HepG2 (cell line): ENCODE measurements at regions not wholly inside any gene's neighbourhood (a gene's known extent, or its start where the extent isn't known, plus 50 kb on each side); places are given as distances from the start of the nearest gene placed in this dataset.

Experiments
- CREM ChIP-seq, 2 experiments: sonication (generic) in 1 of 2; formaldehyde crosslinking in 1 of 2; IDR thresholded peaks; 2 replicates each; pipeline versions ENCODE4 v1.4.0 to v1.6.1; 2016 to 2020; ENCODE audit warnings: antibody characterized with exemption in 1 of 2, mild to moderate bottlenecking in 1 of 2, missing genetic modification reagents in 1 of 2
- MIER3 ChIP-seq: IDR thresholded peaks from 2 replicates; pipeline ENCODE4 v1.6.1; 2016; ENCODE audit warnings: missing compliant biosample characterization, borderline replicate concordance

DNA sequence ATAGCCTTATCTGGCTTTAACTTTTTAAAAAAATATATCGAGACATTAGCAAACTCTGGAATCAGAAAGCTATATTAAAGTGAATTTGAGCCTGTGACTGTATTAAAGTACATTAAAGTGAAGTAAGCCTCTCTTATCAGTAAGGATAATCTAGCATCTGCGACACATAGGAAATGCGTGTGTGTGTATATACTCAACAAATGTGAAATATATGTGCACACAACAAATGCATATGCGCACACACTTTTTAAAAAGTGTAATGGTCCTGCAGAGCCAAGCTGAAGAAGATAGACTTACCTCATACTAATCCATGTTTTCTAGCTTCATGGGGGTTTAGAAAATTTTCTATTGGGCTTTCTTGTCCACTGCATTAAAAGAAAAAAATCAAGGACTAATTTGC, 437.1 kb downstream of the ZIC1 start:
- no peak for TF ChIP-seq CREM (IDR thresholded peaks at IDR 0.05)
- TF ChIP-seq CREM (CRISPR knock-in tag; IDR thresholded peaks at IDR 0.05): no peak
- TF ChIP-seq MIER3: no peak
